ENCODE measurements at regions not wholly inside any gene's neighbourhood (a gene's known extent, or its start where the extent isn't known, plus 50 kb on each side); places are given as distances from the start of the nearest gene placed in this dataset.

DNA sequence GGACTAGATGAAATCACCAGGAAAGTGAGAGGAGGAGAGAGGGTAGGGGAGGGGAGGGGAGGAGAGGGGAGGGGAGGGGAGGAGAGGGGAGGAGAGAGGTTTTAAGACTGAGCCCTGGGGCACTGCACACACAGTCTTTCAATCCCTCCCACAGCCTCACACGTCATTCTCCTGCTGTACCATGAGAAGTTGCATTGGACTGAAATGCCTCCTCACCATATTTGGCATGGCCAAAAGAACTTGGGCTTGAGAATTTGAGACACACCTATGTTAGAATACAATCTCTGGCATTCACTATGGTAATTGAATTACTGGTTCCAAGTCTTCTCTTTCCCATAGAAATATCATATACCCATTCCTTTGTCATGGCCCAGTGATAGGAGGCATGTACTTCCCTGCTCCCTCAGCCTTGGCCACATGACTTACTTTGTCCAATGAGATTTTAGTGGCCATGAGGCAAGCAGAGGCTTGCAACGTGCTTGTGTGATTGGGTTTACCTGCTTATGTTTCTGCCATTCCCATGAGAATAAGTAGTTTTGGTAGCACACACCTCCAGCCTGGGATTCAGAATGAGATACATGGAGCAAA lies 133.3 kb upstream of the SMARCA2 start:
- Histone ChIP-seq H3K9me3 (ENCODE audit: control insufficient read depth in 4 of 4, low read length in 3 of 4) (no peaks in the 10 kb centered on the region), H3K36me3 (ENCODE audit: control insufficient read depth in 4 of 4, insufficient read depth in 3 of 4, low read depth in 1 of 4, low read length in 3 of 4) (no peaks in the 10 kb centered on the region), H3K4me3 (ENCODE audit: low read depth in 1 of 3, low read length in 3 of 3) (no peak overlapping the region), H3K27me3 (ENCODE audit: control insufficient read depth in 4 of 4, insufficient read depth in 4 of 4, low read length in 3 of 4) (no peaks in the 10 kb centered on the region), H3K27ac (ENCODE audit: low read depth in 1 of 2, low read length in 2 of 2) (no peak overlapping the region), H3K4me1 (ENCODE audit: control insufficient read depth in 4 of 4, insufficient read depth in 4 of 4, low read length in 3 of 4) (no peaks in the 10 kb centered on the region), H3K9ac (ENCODE audit: low read depth in 1 of 2, low read length in 2 of 2) (no peak overlapping the region)
- DNase-seq (ENCODE audit: low spot score): no peak
- 83% methylated on average over 2 of the region's 2 CpGs for WGBS
- no peak for TF ChIP-seq ATF3 (IDR thresholded peaks at IDR 0.05)
- no peak for TF ChIP-seq RAD21 (IDR thresholded peaks at IDR 0.05)
- TF ChIP-seq NR2F2 (IDR thresholded peaks at IDR 0.05): no peak
- TF ChIP-seq MAX (IDR thresholded peaks at IDR 0.05): no peak
- no peak for TF ChIP-seq TAF1 (conservative IDR thresholded peaks at IDR 0.05)
- TF ChIP-seq EGR1 (IDR thresholded peaks at IDR 0.05; ENCODE audit: low read depth in 2 of 2): no peak
- TF ChIP-seq RXRA (IDR thresholded peaks at IDR 0.05): no peak
- no peak for TF ChIP-seq SP1 (IDR thresholded peaks at IDR 0.05)
- TF ChIP-seq JUND (IDR thresholded peaks at IDR 0.05): no peak
- TF ChIP-seq FOXA1 (IDR thresholded peaks at IDR 0.05): no peak
- no peak for TF ChIP-seq YY1 (IDR thresholded peaks at IDR 0.05)

DNA sequence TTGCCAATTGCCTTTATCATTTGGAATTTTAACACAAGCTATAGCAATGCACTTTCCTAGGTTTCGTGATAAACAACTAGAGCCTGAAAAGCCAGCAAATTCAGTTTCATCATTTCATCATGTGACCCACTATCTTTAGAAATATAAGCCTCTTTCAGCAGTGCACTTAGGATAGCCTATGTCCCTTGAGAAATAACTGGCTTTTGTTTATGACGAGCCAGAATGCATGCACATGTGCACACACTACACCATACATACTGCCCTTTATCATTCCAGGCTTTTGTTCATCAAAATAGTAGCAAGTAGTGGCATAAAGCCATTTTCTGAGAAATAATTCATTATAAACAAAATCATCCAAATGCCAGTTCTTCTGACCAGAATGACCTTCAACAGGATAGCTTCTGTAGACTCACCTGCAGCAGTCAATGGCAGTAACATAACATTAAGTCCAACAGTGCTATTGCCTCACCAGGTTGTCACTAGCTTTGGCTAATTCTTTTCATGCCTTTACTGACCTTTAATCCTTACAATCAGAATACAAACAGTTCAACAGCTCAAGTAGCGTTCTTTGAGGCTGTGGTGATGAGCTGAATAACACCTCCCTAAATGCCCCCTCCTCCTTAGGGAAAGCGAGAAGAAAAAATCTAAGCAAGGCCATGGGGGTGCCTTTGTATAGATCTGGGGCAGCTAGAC lies 132.3 kb upstream of the SMARCA2 start:
- Histone ChIP-seq H3K27me3 (ENCODE audit: control insufficient read depth in 4 of 4, insufficient read depth in 4 of 4, low read length in 3 of 4) (no peaks in the 10 kb centered on the region), H3K9ac (ENCODE audit: low read depth in 1 of 2, low read length in 2 of 2) (no peak overlapping the region), H3K9me3 (ENCODE audit: control insufficient read depth in 4 of 4, low read length in 3 of 4) (no peaks in the 10 kb centered on the region), H3K4me3 (ENCODE audit: low read depth in 1 of 3, low read length in 3 of 3) (no peak overlapping the region), H3K27ac (ENCODE audit: low read depth in 1 of 2, low read length in 2 of 2) (no peak overlapping the region), H3K36me3 (ENCODE audit: control insufficient read depth in 4 of 4, insufficient read depth in 3 of 4, low read depth in 1 of 4, low read length in 3 of 4) (no peaks in the 10 kb centered on the region), H3K4me1 (ENCODE audit: control insufficient read depth in 4 of 4, insufficient read depth in 4 of 4, low read length in 3 of 4) (no peaks in the 10 kb centered on the region)
- DNase-seq (ENCODE audit: low spot score): no peak
- TF ChIP-seq YY1 (IDR thresholded peaks at IDR 0.05): no peak
- no peak for TF ChIP-seq FOXA2 (IDR thresholded peaks at IDR 0.05)
- TF ChIP-seq HNF4A (conservative IDR thresholded peaks at IDR 0.05): no peak
- no peak for TF ChIP-seq RAD21 (IDR thresholded peaks at IDR 0.05)
- TF ChIP-seq TAF1 (conservative IDR thresholded peaks at IDR 0.05): no peak
- 63% methylated on average over 4 of the region's 4 CpGs for WGBS

- Histone ChIP-seq H3K9ac (ENCODE audit: low read depth in 1 of 2, low read length in 2 of 2) (no peak overlapping the region), H3K27ac (ENCODE audit: low read depth in 1 of 2, low read length in 2 of 2) (no peak overlapping the region), H3K36me3 (ENCODE audit: control insufficient read depth in 4 of 4, insufficient read depth in 3 of 4, low read depth in 1 of 4, low read length in 3 of 4) (no peaks in the 10 kb centered on the region), H3K27me3 (ENCODE audit: control insufficient read depth in 4 of 4, insufficient read depth in 4 of 4, low read length in 3 of 4) (peaks cover 0 to 3% (median 0%) of the 10 kb centered on the region in 4 donors), H3K9me3 (ENCODE audit: control insufficient read depth in 4 of 4, low read length in 3 of 4) (no peaks in the 10 kb centered on the region), H3K4me1 (ENCODE audit: control insufficient read depth in 4 of 4, insufficient read depth in 4 of 4, low read length in 3 of 4) (no peaks in the 10 kb centered on the region), H3K4me3 (ENCODE audit: low read depth in 1 of 3, low read length in 3 of 3) (no peak overlapping the region)
- 82% methylated on average over 3 of the region's 3 CpGs for WGBS
- DNase-seq (ENCODE audit: low spot score): no peak
- TF ChIP-seq RAD21 (IDR thresholded peaks at IDR 0.05) (no peak), GABPA (IDR thresholded peaks at IDR 0.05 in 1 of 2, conservative IDR thresholded peaks at IDR 0.05 in 1 of 2) (no peak), RXRA (IDR thresholded peaks at IDR 0.05) (no peak), ATF3 (IDR thresholded peaks at IDR 0.05) (no peak), FOXA1 (IDR thresholded peaks at IDR 0.05) (no peak), YY1 (IDR thresholded peaks at IDR 0.05) (no peak), EGR1 (IDR thresholded peaks at IDR 0.05; ENCODE audit: low read depth in 2 of 2) (no peak), HNF4G (IDR thresholded peaks at IDR 0.05) (no peak), NR2F2 (IDR thresholded peaks at IDR 0.05) (no peak), TAF1 (conservative IDR thresholded peaks at IDR 0.05) (no peak), FOXA2 (IDR thresholded peaks at IDR 0.05) (no peak), CTCF (IDR thresholded peaks at IDR 0.05; ENCODE audit: low read depth, low read length, missing input control) (no peak), MAX (IDR thresholded peaks at IDR 0.05) (no peak), HNF4A (conservative IDR thresholded peaks at IDR 0.05) (no peak), JUND (IDR thresholded peaks at IDR 0.05) (no peak), SP1 (IDR thresholded peaks at IDR 0.05) (no peak)
- TF ChIP-seq, protein P1, sequence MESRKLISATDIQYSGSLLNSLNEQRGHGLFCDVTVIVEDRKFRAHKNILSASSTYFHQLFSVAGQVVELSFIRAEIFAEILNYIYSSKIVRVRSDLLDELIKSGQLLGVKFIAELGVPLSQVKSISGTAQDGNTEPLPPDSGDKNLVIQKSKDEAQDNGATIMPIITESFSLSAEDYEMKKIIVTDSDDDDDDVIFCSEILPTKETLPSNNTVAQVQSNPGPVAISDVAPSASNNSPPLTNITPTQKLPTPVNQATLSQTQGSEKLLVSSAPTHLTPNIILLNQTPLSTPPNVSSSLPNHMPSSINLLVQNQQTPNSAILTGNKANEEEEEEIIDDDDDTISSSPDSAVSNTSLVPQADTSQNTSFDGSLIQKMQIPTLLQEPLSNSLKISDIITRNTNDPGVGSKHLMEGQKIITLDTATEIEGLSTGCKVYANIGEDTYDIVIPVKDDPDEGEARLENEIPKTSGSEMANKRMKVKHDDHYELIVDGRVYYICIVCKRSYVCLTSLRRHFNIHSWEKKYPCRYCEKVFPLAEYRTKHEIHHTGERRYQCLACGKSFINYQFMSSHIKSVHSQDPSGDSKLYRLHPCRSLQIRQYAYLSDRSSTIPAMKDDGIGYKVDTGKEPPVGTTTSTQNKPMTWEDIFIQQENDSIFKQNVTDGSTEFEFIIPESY (IDR thresholded peaks at IDR 0.05): no peak
These were observed 124.9 kb upstream of the SMARCA2 start for GRCh38 chr9:1890201-1890600.

All from liver (tissue), 8 donors.